ENCODE measurements at regions not wholly inside any gene's neighbourhood (a gene's known extent, or its start where the extent isn't known, plus 50 kb on each side); places are given as distances from the start of the nearest gene placed in this dataset.
"Not testable (repeated sequence)": the region's sequence is repeated elsewhere in the genome, so short reads cannot be mapped to it uniquely, and the experiment has no call there.

GRCh38 chr2:40034801-40035200 is 255.7 kb upstream of the THUMPD2 start:
- DNase-seq (ENCODE audit: extremely low read depth, low read depth) = no peak
- TF ChIP-seq, protein P1, sequence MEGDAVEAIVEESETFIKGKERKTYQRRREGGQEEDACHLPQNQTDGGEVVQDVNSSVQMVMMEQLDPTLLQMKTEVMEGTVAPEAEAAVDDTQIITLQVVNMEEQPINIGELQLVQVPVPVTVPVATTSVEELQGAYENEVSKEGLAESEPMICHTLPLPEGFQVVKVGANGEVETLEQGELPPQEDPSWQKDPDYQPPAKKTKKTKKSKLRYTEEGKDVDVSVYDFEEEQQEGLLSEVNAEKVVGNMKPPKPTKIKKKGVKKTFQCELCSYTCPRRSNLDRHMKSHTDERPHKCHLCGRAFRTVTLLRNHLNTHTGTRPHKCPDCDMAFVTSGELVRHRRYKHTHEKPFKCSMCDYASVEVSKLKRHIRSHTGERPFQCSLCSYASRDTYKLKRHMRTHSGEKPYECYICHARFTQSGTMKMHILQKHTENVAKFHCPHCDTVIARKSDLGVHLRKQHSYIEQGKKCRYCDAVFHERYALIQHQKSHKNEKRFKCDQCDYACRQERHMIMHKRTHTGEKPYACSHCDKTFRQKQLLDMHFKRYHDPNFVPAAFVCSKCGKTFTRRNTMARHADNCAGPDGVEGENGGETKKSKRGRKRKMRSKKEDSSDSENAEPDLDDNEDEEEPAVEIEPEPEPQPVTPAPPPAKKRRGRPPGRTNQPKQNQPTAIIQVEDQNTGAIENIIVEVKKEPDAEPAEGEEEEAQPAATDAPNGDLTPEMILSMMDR (IDR thresholded peaks at IDR 0.05; ENCODE audit: low read depth, low read length) = no peak

- DNase-seq (ENCODE audit: extremely low read depth, low read depth) = no peak
- TF ChIP-seq, protein P1 (IDR thresholded peaks at IDR 0.05; ENCODE audit: low read depth, low read length) = no peak
Measured at GRCh38 chr2:40034198-40034597, 255.1 kb upstream of the THUMPD2 start.

DNA sequence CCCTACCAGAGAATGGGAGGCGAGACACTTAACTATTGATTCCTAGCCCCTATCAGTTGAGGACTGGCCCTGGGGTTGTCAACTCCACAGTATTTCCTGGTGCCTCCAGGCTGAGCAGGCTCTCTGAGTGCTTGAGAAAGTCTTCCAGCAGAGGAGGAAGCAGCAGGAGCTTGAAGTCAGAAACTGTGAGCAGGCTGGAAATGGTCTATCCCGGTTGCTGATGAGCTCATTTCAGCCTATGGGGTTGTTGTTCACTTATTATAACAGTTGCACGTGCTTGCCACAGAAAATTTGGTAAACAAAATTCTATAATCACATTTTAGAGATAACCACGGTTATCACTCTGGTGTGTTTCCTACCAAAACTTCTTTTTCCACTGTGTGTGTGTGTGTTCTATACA is 254.7 kb upstream of the THUMPD2 start:
- DNase-seq (ENCODE audit: extremely low read depth, low read depth) = no peak

DNA sequence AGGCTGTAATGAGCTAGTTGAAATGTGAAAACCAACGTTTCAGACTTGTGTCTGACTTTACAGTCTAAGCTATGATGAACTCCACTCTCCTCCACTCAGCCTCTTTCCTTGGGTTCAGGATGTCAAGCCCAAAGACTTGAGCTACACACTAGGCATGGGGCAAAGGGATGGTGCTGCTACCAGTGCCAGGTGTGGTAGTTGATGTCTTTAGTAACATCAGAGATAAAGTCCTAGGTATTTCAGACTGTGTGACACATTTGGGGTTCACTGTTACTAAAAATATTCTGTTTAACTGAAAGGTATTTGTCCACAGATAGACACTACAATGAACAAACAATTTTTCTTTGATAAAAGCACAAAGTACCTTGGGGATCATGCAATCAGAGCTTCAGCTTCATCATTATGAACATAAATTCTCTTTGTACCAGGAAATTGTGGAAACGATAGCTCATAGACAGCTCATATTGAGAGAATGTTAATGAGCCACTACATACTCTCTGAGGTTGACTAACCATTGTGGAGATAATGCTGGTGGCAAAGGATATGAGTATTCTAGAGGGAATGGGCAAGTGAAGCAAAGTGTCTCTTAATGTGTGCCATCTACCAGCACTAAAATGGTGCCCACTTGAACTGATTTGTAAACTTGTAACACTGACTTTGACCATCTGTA is 253.7 kb upstream of the THUMPD2 start:
- TF ChIP-seq, protein P1 (IDR thresholded peaks at IDR 0.05; ENCODE audit: low read depth, low read length) = no peak
- DNase-seq (ENCODE audit: extremely low read depth, low read depth) = no peak

More for the DNA sequence above, 254.7 kb upstream of the THUMPD2 start:
- TF ChIP-seq, protein P1 (IDR thresholded peaks at IDR 0.05; ENCODE audit: low read depth, low read length) = no peak

GRCh38 chr2:40030456-40030975 is 251.5 kb upstream of the THUMPD2 start:
- DNase-seq (ENCODE audit: extremely low read depth, low read depth) = no peak
- TF ChIP-seq, protein P1 (IDR thresholded peaks at IDR 0.05; ENCODE audit: low read depth, low read length) = no peak

DNA sequence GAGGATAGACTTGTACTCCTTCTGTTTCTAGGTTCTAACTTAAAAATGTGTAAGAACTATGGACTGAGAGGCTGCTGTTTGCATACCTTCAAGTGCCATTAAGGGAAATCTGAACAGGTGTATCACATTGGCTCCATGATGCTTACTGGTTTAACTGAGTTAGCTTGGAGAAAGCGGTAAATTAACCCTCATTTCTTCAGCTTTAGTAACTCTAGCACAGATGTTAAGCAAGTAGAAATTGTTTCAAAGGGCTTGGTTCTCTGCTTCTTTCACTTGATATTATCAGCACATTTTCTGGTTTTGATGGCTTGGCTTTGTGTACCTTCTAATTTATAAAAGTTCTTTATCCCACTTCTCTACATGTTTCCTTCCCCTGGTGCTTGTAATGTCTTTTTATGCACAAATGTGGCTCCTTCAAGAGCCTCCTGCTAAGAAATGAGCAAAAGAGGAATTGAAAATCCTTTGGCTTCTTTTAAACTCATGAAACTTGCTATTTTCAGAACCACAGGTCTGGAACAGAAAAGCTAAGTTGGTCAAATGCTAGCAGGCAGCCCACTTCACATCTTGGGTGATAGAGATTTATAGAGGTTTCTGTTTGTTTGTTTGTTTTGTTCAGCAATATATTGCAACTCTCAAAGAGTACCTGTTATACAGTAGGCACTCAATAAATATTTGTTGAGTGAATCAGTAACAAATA is 249.9 kb upstream of the THUMPD2 start:
- TF ChIP-seq, protein P1 (IDR thresholded peaks at IDR 0.05; ENCODE audit: low read depth, low read length) = no peak
- DNase-seq (ENCODE audit: extremely low read depth, low read depth) = no peak

GRCh38 chr2:40027968-40028367 is 248.9 kb upstream of the THUMPD2 start:
- TF ChIP-seq, protein P1 (IDR thresholded peaks at IDR 0.05; ENCODE audit: low read depth, low read length) = no peak

GRCh38 chr2:40025276-40025675 is 246.2 kb upstream of the THUMPD2 start:
- DNase-seq (ENCODE audit: extremely low read depth, low read depth) = not testable (repeated sequence)

More at GRCh38 chr2:40027968-40028367, 248.9 kb upstream of the THUMPD2 start:
- DNase-seq (ENCODE audit: extremely low read depth, low read depth) = no peak

Data from AG09319 (cell line).